Gastrocnemius medialis (tissue), 4 donors: ENCODE measurements at regions not wholly inside any gene's neighbourhood (a gene's known extent, or its start where the extent isn't known, plus 50 kb on each side); places are given as distances from the start of the nearest gene placed in this dataset.

Experiments
- ATAC-seq, 2 donors: fragments of 150-250 bp; one replicate each; pipeline ENCODE4 v1.9.1; 2016
- DNase-seq, 2 donors: peaks; one replicate each; pipeline ENCODE4 v3.0.0-alpha.2; 2019
- H3K27ac ChIP-seq, 4 donors: fragments of 200-600 bp; sonication (generic); 1 replicate in 1 of 4; 2 replicates in 3 of 4; pipeline ENCODE4 v1.5.1; 2016 to 2018; ENCODE audit warnings: mild to moderate bottlenecking in 2 of 4, moderate library complexity in 1 of 4
- H3K27me3 ChIP-seq, 3 donors: fragments of 200-600 bp; sonication (generic) in 2 of 3; 1 replicate in 1 of 3; 2 replicates in 2 of 3; pipeline versions ENCODE4 v1.5.1 to v1.6.0; 2016 to 2019; ENCODE audit warnings: mild to moderate bottlenecking in 1 of 3, moderate library complexity in 1 of 3
- H3K36me3 ChIP-seq, 2 donors: fragments of 200-600 bp; sonication (generic) in 1 of 2; one replicate each; pipeline ENCODE4 v1.5.1; 2017 to 2018
- H3K4me1 ChIP-seq, 2 donors: fragments of 200-600 bp; sonication (generic) in 1 of 2; one replicate each; pipeline ENCODE4 v1.5.1; 2016 to 2017; ENCODE audit warnings: mild to moderate bottlenecking in 2 of 2
- H3K4me3 ChIP-seq, 4 donors: fragments of 200-600 bp; sonication (generic) in 3 of 4; 1 replicate in 1 of 4; 2 replicates in 3 of 4; pipeline ENCODE4 v1.5.1; 2016 to 2019; ENCODE audit warnings: mild to moderate bottlenecking in 2 of 4
- H3K9me3 ChIP-seq, 3 donors: fragments of 200-600 bp; sonication (generic) in 2 of 3; 1 replicate in 1 of 3; 2 replicates in 2 of 3; pipeline ENCODE4 v1.5.1; 2016 to 2019
- POLR2A ChIP-seq, 2 donors: fragments of 450-650 bp; IDR thresholded peaks; one replicate each; pipeline ENCODE4 v1.6.1; 2017; ENCODE audit warnings: antibody characterized with exemption in 2 of 2, mild to moderate bottlenecking in 2 of 2, moderate library complexity in 2 of 2
- in situ Hi-C, 4 donors: fragments of 200-750 bp; cut with MboI; loops; one replicate each; pipeline versions ENCODE4 v1.15.0 to v1.8.0; 2017; ENCODE audit warnings: low sequenced_read_pairs in 4 of 4
- intact Hi-C: fragments of 100-400 bp; cut with DNase I; formaldehyde crosslinking; loops from one replicate; pipeline ENCODE4 v1.15.1; 2023; ENCODE audit warnings: low total_unique reads
- TF ChIP-seq, protein P1 (sequence below), 5 experiments: fragments of 450-650 bp in 3 of 5; fragments of 200-600 bp in 2 of 5; sonication (generic) in 2 of 5; IDR thresholded peaks in 4 of 5; conservative IDR thresholded peaks in 1 of 5; 1 replicate in 4 of 5; 2 replicates in 1 of 5; pipeline ENCODE4 v1.5.1; 2016 to 2019; ENCODE audit warnings: antibody characterized with exemption in 5 of 5, mild to moderate bottlenecking in 3 of 5, moderate library complexity in 3 of 5

DNA sequence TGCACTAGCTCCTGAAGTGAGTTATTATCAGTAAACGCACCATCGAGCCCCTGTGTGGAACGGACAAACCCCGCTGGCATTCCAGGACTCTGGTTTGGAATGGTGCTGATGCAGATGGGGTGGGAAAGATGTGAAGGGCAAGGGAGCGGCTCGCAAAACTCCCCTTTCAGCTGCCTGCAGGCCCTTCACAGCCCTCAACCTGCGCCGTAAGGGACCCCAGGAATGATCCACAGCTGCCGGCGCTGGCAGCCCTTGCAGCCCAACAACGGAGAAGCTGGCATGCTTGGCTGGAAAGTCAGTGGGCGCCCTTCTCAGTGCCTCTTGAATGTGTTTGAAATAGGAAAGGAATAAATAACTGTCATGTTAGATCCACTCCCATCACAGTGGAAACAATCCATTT is 1445.5 kb downstream of the BRD1 start:
- no peaks in the 10 kb centered on the region for H3K4me1 ChIP-seq
- no peaks in the 10 kb centered on the region for H3K36me3 ChIP-seq
- H3K9me3 ChIP-seq = peaks cover 0 to 11% (median 0%) of the 10 kb centered on the region in 3 donors
- ATAC-seq (no peak), DNase-seq (no peak)
- TF ChIP-seq POLR2A (IDR thresholded peaks at IDR 0.05) = no peak
- TF ChIP-seq, protein P1, sequence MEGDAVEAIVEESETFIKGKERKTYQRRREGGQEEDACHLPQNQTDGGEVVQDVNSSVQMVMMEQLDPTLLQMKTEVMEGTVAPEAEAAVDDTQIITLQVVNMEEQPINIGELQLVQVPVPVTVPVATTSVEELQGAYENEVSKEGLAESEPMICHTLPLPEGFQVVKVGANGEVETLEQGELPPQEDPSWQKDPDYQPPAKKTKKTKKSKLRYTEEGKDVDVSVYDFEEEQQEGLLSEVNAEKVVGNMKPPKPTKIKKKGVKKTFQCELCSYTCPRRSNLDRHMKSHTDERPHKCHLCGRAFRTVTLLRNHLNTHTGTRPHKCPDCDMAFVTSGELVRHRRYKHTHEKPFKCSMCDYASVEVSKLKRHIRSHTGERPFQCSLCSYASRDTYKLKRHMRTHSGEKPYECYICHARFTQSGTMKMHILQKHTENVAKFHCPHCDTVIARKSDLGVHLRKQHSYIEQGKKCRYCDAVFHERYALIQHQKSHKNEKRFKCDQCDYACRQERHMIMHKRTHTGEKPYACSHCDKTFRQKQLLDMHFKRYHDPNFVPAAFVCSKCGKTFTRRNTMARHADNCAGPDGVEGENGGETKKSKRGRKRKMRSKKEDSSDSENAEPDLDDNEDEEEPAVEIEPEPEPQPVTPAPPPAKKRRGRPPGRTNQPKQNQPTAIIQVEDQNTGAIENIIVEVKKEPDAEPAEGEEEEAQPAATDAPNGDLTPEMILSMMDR (IDR thresholded peaks at IDR 0.05 in 4 of 5, conservative IDR thresholded peaks at IDR 0.05 in 1 of 5) = no peak
- no peak overlapping the region for H3K4me3 ChIP-seq
- H3K27me3 ChIP-seq = no peaks in the 10 kb centered on the region
- intact Hi-C loops = no loop called here
- in situ Hi-C loops = no loop called here
- no peak overlapping the region for H3K27ac ChIP-seq

DNA sequence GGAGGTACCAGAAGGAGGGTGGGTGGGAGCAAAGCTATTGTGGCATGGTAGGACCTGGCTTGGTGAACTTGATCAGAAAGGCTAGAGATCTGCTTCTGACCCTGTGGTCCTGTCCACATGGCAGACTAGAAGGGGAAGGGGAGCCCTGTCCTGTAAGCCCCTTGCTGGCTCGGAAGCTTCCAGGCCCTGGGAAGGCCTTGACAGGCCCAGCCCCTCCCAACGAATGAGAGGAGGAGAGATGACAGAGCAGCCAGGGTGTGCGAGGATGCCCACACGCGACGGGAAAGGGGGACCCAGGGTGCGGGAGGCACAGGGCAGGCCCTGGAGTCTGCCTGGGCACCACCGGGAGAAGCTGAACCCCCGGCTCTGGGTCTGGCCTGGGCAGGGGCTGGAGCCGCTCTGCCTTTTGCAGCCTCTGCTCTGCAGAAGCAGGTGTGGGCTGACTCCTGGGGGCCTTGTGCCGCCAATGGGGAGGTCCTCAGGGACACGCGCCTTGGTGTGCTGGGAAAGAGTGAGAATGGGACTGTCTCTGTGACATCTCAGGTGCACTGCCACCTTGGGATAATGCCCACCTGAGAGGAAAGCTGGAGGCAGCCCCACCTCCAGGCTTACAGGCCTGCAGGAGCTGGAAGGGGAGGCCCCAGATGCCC is 1447.5 kb downstream of the BRD1 start:
- H3K27ac ChIP-seq = no peak overlapping the region
- H3K36me3 ChIP-seq = no peaks in the 10 kb centered on the region
- TF ChIP-seq POLR2A (IDR thresholded peaks at IDR 0.05) = no peak
- TF ChIP-seq, protein P1 (IDR thresholded peaks at IDR 0.05 in 4 of 5, conservative IDR thresholded peaks at IDR 0.05 in 1 of 5) = no peak
- H3K27me3 ChIP-seq = peaks cover 0 to 3% (median 3%) of the 10 kb centered on the region in 3 donors
- H3K9me3 ChIP-seq = peaks cover 0 to 9% (median 0%) of the 10 kb centered on the region in 3 donors
- H3K4me1 ChIP-seq = no peaks in the 10 kb centered on the region
- H3K4me3 ChIP-seq = no peak overlapping the region
- in situ Hi-C loops = no loop called here
- DNase-seq = no peak
- intact Hi-C loops = no loop called here
- ATAC-seq = no peak

DNA sequence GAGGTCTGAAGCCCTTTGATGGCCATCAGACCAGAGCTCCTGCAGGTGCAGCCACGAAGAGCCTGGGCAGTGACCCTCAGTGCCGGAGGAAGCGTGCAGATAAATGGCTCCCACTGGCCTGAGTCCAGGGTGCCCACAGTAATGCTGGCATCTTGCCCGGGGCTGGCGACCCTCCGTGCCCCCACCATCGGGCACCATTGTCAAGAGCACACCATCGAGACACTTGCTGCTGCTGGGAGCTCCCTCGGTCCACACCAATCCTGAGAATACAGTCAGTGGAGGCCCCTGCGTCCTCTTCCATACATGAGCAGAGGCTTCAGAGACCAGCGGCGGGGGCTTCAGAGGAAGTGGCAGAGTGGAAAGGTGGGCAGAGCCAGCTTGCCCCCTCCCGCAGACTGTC is 1448.3 kb downstream of the BRD1 start:
- Histone ChIP-seq H3K4me3 (no peak overlapping the region), H3K27me3 (peaks cover 0 to 3% (median 3%) of the 10 kb centered on the region in 3 donors), H3K9me3 (peaks cover 0 to 1% (median 0%) of the 10 kb centered on the region in 3 donors), H3K36me3 (no peaks in the 10 kb centered on the region), H3K27ac (no peak overlapping the region), H3K4me1 (no peaks in the 10 kb centered on the region)
- DNase-seq = no peak
- ATAC-seq = no peak
- TF ChIP-seq, protein P1 (IDR thresholded peaks at IDR 0.05 in 4 of 5, conservative IDR thresholded peaks at IDR 0.05 in 1 of 5) = no peak
- TF ChIP-seq POLR2A (IDR thresholded peaks at IDR 0.05) = no peak
- in situ Hi-C loops (no loop called here), intact Hi-C loops (no loop called here)

DNA sequence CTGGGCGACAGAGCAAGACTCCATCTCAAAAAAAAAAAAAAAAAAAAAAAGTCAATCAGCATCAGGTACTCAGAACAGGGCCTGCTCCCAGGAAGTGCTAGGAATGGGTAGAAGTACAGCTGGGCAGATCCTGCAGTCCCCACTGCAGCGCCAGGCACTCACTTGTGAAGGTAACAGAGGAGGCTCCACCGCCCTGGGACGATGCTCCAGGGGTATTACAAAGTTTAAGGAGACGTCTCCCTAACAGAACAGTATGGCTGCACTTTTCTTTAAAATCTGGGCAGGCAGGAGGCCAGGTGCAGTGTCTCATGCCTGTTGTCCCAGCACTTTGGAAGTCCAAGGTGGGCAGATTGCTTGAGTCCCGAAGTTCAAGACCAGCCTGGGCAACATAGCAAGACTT is 1449.0 kb downstream of the BRD1 start:
- no peaks in the 10 kb centered on the region for H3K9me3 ChIP-seq
- intact Hi-C loops = no loop called here
- ATAC-seq (no peak), DNase-seq (no peak)
- TF ChIP-seq POLR2A (IDR thresholded peaks at IDR 0.05) = no peak
- TF ChIP-seq, protein P1 (IDR thresholded peaks at IDR 0.05 in 4 of 5, conservative IDR thresholded peaks at IDR 0.05 in 1 of 5) = no peak
- H3K36me3 ChIP-seq = no peaks in the 10 kb centered on the region
- in situ Hi-C loops = no loop called here
- no peak overlapping the region for H3K4me3 ChIP-seq
- H3K27ac ChIP-seq = no peak overlapping the region
- peaks cover 0 to 3% (median 3%) of the 10 kb centered on the region in 3 donors for H3K27me3 ChIP-seq
- H3K4me1 ChIP-seq = no peaks in the 10 kb centered on the region
